Stomach (tissue), 8 donors: ENCODE measurements at regions not wholly inside any gene's neighbourhood (a gene's known extent, or its start where the extent isn't known, plus 50 kb on each side); places are given as distances from the start of the nearest gene placed in this dataset.

Experiments used
- DNase-seq, 2 donors: peaks; one replicate each; pipeline versions ENCODE4 v3.0.0 to v3.0.0-alpha.2; 2013 to 2019
- H3K27ac ChIP-seq, 5 donors: fragments of 200-600 bp in 4 of 5; sonication (generic) in 4 of 5; one replicate each; pipeline ENCODE4 v1.5.1; 2013 to 2019; ENCODE audit warnings: mild to moderate bottlenecking in 1 of 5, moderate library complexity in 1 of 5
- H3K27me3 ChIP-seq, 3 donors: fragments of 200-600 bp; sonication (generic); one replicate each; pipeline ENCODE4 v1.5.1; 2017 to 2019; ENCODE audit warnings: mixed run types in 1 of 3
- H3K36me3 ChIP-seq, 4 donors: fragments of 200-600 bp; sonication (generic); 1 replicate in 3 of 4; 2 replicates in 1 of 4; pipeline ENCODE4 v1.5.1; 2016 to 2019
- H3K4me1 ChIP-seq, 4 donors: fragments of 200-600 bp; sonication (generic); one replicate each; pipeline ENCODE4 v1.5.1; 2016 to 2019
- H3K4me3 ChIP-seq, 4 donors: fragments of 200-600 bp; sonication (generic) in 3 of 4; one replicate each; pipeline ENCODE4 v1.5.1; 2016 to 2019; ENCODE audit warnings: mild to moderate bottlenecking in 1 of 4
- H3K9me3 ChIP-seq, 4 donors: fragments of 200-600 bp; sonication (generic); one replicate each; pipeline ENCODE4 v1.5.1; 2016 to 2019
- EP300 ChIP-seq: sonication (generic); formaldehyde crosslinking; IDR thresholded peaks from one replicate; pipeline ENCODE4 v1.6.1; 2017; ENCODE audit warnings: antibody characterized with exemption
- POLR2A ChIP-seq, 4 donors: fragments of 450-650 bp; IDR thresholded peaks; one replicate each; pipeline ENCODE4 v1.6.1; 2016; ENCODE audit warnings: antibody characterized with exemption in 4 of 4, control low read depth in 2 of 4, mild to moderate bottlenecking in 1 of 4, moderate library complexity in 1 of 4
- POLR2AphosphoS5 ChIP-seq, 3 donors: sonication (generic); formaldehyde crosslinking; IDR thresholded peaks; one replicate each; pipeline ENCODE4 v1.6.1; 2016; ENCODE audit warnings: antibody characterized with exemption in 3 of 3
- WGBS, 5 donors: extraction: QIAGEN DNeasy Blood & Tissue Kit in 3 of 5; methylation state at CpG; one replicate each; pipeline versions ENCODE4 v1.1.5 to v1.1.7; 2013 to 2018; 5-methylcytosine and 5-hydroxymethylcytosine counted together
- intact Hi-C: fragments of 100-400 bp; cut with DNase I; formaldehyde crosslinking; loops from one replicate; pipeline ENCODE4 v1.15.1; 2023; ENCODE audit warnings: low total_unique reads
- TF ChIP-seq, protein P1 (sequence below), 7 experiments: fragments of 450-650 bp in 4 of 7; fragments of 200-600 bp in 3 of 7; sonication (generic) in 3 of 7; IDR thresholded peaks; one replicate each; pipeline ENCODE4 v1.5.1; 2016 to 2019; ENCODE audit warnings: antibody characterized with exemption in 7 of 7, control low read depth in 2 of 7, mild to moderate bottlenecking in 1 of 7
- donor health status: healthy with polysubstance abuse.
- donor health status: Bipolar disorder and iron deficiency.
- donor health status: healthy.

DNA sequence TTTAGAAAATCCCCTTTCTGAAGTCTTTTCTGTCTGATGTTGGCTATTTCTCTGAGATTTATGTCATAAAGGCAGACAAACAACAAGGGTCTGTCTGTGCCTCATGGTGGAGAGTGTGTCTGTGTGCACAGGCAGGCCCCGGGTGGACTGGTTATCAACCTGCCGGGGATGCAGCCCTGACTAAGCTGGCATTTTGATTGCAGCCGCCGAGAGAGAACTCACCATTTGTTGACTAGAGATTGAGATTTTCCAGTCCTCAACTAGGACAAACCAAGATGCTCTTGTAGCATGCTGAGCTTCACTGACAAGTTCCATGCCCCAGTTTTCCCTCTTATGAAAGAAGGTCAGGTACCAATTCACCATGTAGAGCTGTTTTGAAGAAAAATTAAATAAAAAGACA is 363.6 kb upstream of the CNR1 start:
- intact Hi-C loops: no loop called here
- no peak for DNase-seq
- TF ChIP-seq, protein P1, sequence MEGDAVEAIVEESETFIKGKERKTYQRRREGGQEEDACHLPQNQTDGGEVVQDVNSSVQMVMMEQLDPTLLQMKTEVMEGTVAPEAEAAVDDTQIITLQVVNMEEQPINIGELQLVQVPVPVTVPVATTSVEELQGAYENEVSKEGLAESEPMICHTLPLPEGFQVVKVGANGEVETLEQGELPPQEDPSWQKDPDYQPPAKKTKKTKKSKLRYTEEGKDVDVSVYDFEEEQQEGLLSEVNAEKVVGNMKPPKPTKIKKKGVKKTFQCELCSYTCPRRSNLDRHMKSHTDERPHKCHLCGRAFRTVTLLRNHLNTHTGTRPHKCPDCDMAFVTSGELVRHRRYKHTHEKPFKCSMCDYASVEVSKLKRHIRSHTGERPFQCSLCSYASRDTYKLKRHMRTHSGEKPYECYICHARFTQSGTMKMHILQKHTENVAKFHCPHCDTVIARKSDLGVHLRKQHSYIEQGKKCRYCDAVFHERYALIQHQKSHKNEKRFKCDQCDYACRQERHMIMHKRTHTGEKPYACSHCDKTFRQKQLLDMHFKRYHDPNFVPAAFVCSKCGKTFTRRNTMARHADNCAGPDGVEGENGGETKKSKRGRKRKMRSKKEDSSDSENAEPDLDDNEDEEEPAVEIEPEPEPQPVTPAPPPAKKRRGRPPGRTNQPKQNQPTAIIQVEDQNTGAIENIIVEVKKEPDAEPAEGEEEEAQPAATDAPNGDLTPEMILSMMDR (IDR thresholded peaks at IDR 0.05): no peak
- no peak for TF ChIP-seq EP300
- TF ChIP-seq POLR2AphosphoS5 (IDR thresholded peaks at IDR 0.05): no peak
- TF ChIP-seq POLR2A (IDR thresholded peaks at IDR 0.05): no peak
- no peaks in the 10 kb centered on the region for H3K36me3 ChIP-seq
- no peaks in the 10 kb centered on the region for H3K4me1 ChIP-seq
- no peak overlapping the region for H3K27ac ChIP-seq
- H3K9me3 ChIP-seq: no peaks in the 10 kb centered on the region
- WGBS, 5 donors: 59 to 76% (median 74%) methylated on average over 4 of the region's 4 CpGs
- peaks cover 0 to 4% (median 0%) of the 10 kb centered on the region in 3 donors for H3K27me3 ChIP-seq
- H3K4me3 ChIP-seq: no peak overlapping the region

DNA sequence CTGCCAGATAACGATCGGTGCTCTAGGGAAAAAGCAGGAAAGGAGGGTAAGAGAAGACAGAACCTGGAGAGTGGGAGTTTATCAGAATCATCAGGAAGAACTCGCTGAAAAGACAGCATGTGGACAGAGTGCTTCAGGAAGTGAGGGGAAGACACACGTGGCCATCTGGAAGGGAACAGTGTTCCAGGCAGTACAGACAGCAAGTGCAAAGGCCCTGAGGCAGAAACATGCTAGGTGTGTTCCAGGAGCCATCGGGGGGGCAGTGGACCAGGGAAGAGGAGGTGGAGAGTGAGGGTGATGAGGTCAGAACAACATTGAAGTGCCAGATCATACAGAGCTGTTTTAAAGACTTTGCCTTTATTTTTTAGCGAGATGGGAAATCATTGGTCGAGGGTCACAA is 354.3 kb upstream of the CNR1 start:
- no peak overlapping the region for H3K27ac ChIP-seq
- H3K4me1 ChIP-seq: no peaks in the 10 kb centered on the region
- H3K36me3 ChIP-seq: no peaks in the 10 kb centered on the region
- no peak for TF ChIP-seq POLR2AphosphoS5 (IDR thresholded peaks at IDR 0.05)
- no peak for TF ChIP-seq EP300
- TF ChIP-seq, protein P1 (IDR thresholded peaks at IDR 0.05): no peak
- 74 to 84% (median 81%) methylated on average over 7 of the region's 7 CpGs for WGBS, 5 donors
- H3K4me3 ChIP-seq: no peak overlapping the region
- no peak for DNase-seq
- H3K9me3 ChIP-seq: no peaks in the 10 kb centered on the region
- no peaks in the 10 kb centered on the region for H3K27me3 ChIP-seq
- intact Hi-C loops: no loop called here

DNA sequence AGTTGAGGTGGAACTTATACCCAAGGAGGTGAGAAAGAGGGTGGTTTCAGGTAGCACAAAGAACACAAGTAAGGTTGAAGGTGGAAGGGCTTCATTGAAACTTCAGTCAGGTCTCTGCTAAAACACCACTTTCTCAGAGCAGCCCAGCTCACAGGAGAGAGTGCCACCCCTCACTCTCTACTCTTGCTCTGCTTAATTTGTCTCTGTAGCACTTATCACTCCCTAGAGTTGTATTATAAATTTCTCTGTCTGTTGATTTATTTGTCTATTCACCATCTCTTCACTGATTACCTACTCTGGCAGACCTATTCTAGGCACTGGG is 353.8 kb upstream of the CNR1 start:
- no peak for TF ChIP-seq POLR2AphosphoS5 (IDR thresholded peaks at IDR 0.05)
- no peak for TF ChIP-seq EP300
- TF ChIP-seq, protein P1 (IDR thresholded peaks at IDR 0.05): no peak
- no peak for TF ChIP-seq POLR2A (IDR thresholded peaks at IDR 0.05)
- Histone ChIP-seq H3K4me3 (no peak overlapping the region), H3K36me3 (no peaks in the 10 kb centered on the region), H3K9me3 (no peaks in the 10 kb centered on the region), H3K4me1 (no peaks in the 10 kb centered on the region), H3K27ac (no peak overlapping the region), H3K27me3 (no peaks in the 10 kb centered on the region)
- intact Hi-C loops: no loop called here
- DNase-seq: no peak

DNA sequence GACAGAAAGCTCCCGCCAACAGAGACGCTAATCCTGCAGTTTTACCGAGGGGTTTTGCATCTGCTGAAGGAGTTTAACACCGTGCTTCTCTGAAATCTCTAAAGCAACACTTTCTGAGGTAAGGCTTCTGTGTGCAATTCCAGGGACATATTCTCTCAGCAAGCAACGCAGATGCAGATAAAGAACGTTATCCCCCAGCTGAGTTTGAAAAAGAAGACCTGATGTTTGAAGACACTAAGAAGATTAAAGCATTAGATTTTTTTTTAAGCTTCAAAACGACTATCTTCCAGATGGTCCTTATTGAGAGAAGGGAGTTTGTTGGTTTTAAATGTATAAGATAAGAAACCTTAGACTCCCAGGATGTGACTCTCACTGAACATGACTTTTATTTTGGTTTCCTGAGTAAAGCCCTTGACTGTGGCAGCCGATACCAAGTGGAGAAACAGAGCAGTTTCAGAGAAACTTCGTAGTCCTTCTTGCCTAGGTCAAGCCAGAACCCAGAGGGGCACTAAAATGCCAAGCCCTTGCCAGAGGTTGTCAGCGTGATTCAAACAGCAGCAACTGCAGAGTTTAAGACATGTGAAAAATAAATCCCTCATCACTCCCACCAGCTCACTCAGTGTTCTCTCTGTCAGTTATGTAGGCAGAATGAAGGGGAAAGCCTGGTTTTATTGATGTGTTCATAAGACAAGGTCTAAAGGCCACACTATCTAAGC is 353.3 kb upstream of the CNR1 start:
- H3K36me3 ChIP-seq: no peaks in the 10 kb centered on the region
- no peak overlapping the region for H3K27ac ChIP-seq
- no peak for TF ChIP-seq POLR2A (IDR thresholded peaks at IDR 0.05)
- no peak for TF ChIP-seq POLR2AphosphoS5 (IDR thresholded peaks at IDR 0.05)
- TF ChIP-seq, protein P1 (IDR thresholded peaks at IDR 0.05): no peak
- no peak for TF ChIP-seq EP300
- no peak overlapping the region for H3K4me3 ChIP-seq
- 37 to 46% (median 40%) methylated on average over 10 of the region's 10 CpGs for WGBS, 5 donors
- H3K4me1 ChIP-seq: no peaks in the 10 kb centered on the region
- intact Hi-C loops: no loop called here
- no peaks in the 10 kb centered on the region for H3K27me3 ChIP-seq
- DNase-seq: no peak
- H3K9me3 ChIP-seq: no peaks in the 10 kb centered on the region
